ENCODE measurements at regions not wholly inside any gene's neighbourhood (a gene's known extent, or its start where the extent isn't known, plus 50 kb on each side); places are given as distances from the start of the nearest gene placed in this dataset.

DNA sequence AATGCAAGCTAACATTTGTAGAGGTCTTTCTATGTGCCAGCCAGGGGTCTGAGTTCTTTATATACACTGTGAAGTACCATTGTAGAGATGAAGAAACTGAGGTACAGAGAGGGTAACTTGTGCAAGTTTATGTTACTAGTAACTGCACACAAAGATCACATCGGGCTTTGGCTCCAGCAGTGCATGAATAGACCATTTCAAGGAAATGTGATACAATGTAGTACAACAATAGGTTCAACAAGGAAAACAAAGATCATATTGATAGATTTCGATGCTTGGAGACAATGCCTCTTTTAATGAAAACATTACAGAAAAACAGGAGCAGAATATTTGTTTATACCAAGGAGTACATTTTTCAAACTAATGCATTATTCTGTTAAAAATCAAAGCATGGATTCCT, 115.3 kb downstream of the POLR2M start:
- TF ChIP-seq, protein P1, sequence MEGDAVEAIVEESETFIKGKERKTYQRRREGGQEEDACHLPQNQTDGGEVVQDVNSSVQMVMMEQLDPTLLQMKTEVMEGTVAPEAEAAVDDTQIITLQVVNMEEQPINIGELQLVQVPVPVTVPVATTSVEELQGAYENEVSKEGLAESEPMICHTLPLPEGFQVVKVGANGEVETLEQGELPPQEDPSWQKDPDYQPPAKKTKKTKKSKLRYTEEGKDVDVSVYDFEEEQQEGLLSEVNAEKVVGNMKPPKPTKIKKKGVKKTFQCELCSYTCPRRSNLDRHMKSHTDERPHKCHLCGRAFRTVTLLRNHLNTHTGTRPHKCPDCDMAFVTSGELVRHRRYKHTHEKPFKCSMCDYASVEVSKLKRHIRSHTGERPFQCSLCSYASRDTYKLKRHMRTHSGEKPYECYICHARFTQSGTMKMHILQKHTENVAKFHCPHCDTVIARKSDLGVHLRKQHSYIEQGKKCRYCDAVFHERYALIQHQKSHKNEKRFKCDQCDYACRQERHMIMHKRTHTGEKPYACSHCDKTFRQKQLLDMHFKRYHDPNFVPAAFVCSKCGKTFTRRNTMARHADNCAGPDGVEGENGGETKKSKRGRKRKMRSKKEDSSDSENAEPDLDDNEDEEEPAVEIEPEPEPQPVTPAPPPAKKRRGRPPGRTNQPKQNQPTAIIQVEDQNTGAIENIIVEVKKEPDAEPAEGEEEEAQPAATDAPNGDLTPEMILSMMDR (conservative IDR thresholded peaks at IDR 0.05): no peak
- no peak for TF ChIP-seq EZH2 (IDR thresholded peaks at IDR 0.05; ENCODE audit: low read depth)

Measured in PC-9 (cell line).